ENCODE measurements at regions not wholly inside any gene's neighbourhood (a gene's known extent, or its start where the extent isn't known, plus 50 kb on each side); places are given as distances from the start of the nearest gene placed in this dataset.
"Not testable (repeated sequence)": the region's sequence is repeated elsewhere in the genome, so short reads cannot be mapped to it uniquely, and the experiment has no call there.

DNA sequence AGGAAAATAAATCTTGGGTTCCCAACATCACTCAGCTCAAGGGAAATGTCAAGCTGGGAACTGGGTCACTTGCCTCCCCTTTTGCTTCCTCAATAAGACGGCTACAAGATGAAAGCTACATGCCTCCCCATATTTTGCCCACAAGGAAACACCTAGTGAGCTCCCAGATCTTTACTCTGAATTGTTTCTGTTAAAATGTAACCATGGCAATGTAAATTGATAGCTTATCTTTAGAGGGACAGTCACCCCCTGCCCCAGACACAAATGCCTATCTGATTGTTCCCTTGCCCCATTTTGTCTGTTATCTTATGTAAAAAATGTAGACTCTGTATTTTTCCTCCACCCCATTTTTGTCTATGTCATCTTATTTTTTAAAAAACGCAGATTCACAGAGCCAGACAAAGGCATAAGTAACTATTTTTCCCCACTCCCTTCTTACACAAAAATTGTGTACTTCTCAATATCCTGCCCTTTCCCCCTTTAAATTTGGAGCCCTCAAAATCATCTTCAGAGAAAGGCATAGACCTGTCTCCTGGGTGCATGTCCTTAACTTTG lies 288.7 kb upstream of the ERCC4 start:
- no peak for DNase-seq (ENCODE audit: low spot score)

DNA sequence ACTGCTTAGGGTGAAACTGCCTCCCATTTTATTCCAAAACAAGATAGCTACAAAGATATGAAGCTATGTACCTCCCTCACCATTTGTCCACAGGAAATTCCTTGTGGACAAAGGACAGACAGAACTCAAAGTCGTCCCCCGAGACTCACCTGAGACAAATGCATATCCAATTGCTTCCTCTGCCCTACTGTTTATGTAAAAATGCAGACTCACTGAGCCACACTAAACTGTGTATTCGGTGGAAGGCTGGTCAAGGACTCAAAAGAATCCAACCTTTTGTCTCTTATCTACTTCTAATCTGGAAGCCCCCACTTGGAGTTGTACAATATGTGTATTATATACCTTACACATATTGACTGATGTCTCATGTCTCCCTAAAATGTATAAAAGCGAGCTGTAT lies 288.0 kb upstream of the ERCC4 start:
- no peak for DNase-seq (ENCODE audit: low spot score)

DNA sequence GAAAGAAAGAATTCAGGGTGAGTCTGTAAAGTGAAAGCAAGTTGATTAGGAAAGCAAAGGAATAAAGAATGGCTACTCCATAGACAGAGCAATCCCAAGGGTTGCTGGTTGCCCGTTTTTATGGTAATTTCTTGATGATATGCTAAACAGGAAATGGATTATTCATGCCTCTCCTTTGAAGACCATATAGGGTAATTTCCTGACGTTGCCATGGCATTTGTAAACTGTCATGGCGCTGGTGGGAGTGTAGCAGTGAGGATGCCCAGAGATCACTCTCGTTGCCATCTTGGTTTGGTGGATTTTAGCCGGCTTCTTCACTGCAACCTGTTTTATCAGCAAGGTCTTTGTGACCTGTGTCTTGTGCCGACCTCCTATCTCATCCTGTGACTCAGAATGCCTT lies 287.4 kb upstream of the ERCC4 start:
- not testable (repeated sequence) for DNase-seq (ENCODE audit: low spot score)

DNA sequence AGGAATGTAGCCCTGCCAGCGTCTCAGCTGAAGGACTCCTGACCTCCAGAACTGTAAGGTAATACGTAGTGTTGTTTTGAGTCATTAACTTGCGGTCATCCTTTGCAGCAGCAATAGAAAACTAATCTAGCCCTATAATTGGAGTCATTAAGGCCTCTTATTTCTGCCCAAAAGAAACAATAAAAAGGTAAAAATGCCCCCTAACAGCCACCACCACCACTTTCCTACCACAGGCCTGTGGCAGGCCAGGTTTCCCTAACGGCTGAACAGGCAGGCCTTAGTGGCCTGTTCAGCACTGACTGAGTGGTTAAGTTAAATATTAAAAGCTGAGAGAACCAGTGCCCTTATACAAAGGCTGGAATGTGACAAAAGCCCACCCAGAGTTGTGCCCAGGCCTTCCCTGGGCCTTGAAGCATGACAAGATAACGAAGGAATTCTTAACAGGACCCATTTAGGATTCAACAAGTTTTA lies 286.5 kb upstream of the ERCC4 start:
- no peak for DNase-seq (ENCODE audit: low spot score)

DNA sequence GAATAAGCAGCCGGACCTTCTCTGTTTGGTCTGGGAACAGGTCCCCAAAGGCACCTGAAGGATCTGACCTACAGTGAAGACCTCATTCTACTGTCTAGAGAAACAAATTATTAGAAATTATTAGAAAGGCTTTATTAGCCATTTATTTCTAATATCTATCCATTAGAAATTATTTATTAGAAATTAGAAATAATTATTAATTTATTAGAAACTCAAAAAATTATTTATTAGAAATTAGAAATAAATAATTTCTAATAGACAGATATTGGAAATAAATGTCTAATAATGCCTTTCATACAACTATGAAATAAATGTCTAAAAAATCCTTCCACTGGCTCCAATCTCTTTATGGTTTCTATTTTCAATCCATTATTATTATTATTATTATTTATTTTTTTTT lies 285.7 kb upstream of the ERCC4 start:
- no peak for DNase-seq (ENCODE audit: low spot score)

DNA sequence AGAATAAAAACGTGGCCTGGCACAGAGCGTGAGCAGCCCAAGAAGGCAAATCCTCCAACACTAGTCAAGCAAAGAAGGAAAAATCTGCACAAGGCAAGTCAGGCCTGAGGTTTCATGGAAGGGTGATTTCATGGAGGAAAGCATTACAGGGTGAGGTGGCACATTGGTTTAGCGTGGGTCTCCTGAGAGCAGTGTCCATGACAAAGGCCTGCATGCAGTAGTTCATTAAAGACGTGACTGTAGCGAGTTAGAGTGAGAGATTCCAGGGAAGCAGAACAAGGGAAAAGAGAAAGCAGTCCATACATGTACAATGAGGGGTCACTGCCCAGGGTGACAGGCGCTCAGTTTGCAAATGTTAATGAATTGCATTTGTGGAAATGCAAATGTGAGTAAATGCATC lies 285.0 kb upstream of the ERCC4 start:
- DNase-seq (ENCODE audit: low spot score), result no peak

DNA sequence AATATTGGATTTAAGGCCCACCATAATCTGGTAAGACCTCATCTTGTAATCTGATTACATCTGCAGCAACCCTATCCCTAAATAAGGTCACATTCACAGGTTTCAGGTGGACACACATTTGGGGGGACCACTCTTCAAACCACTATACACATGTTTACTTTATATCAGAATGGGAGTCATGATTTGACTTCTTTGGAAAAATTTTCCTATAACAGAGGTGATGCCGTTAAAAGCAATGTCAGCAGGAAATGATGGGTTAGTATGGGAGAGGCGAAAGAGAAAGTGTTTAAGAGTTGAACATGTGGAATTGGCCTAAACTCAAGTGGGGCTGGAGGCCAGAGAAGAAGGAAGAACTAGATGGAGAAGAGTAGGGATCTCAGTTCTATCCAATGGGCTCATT lies 281.7 kb upstream of the ERCC4 start:
- no peak for DNase-seq (ENCODE audit: low spot score)

DNA sequence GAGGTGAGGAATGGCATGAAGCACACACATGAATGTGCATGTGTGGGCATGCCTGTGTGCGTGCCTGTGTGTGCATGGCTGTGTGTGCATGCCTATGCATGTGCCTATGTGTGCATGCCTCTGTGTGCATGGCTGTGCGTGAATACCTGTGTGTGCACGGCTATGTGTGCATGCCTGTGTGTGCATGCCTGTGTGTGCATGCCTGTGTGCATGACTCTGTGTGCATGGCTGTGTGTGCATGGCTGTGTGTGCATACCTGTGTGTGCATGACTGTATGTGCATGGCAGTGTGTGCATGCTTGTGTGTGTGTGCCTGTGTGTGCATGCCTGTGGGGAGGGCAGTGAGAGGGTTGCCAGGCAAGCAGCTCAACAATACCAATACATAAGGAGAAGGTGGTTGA lies 276.5 kb upstream of the ERCC4 start:
- DNase-seq (ENCODE audit: low spot score), result no peak

DNA sequence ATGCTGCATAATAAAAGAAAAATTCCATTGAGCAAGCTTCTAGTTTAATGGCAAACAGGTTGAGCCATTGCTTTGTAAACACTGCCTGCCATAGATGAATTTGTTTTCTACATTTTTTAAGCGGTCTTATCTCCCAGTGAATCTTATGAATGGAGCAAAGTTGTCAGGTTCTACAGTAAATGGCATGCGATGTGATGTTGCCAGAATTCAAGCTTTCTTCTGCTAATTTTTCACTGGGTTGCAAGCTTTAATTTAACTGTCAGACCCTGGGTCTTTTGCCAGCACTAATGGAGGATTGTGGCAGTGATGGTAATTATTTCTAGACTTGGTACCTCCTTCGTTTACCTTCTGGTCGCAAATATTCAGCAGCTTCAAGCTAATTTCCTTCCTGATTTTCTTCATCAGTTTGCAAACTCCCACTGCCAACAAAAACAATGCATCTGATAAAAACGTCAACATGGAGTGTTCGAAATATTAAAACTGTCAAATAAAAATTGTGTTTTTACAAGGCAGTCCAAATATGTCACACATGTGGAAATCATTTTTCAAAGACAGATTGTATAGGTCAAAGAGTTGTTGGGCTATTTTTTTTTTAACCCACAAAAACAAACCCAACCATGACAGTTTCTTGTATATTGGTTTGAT lies 274.2 kb upstream of the ERCC4 start:
- no peak for DNase-seq (ENCODE audit: low spot score)

DNA sequence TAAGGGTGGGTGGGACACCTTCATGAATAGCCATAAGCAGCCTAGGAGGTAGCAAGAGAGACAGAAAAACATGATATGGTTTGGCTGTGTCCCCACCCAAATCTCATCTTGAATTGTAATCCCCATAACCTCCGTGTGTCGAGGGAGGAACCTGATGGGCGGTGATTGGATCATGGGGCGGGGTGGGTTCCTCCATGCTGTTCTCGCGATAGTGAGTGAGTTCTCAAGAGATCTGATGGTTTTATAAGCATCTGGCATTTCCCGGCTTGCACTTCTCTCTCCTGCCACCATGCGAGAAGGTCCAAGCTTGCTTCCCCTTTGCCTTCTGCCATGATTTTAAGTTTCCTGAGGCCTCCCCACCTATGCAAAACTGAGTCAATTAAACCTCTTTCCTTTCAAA lies 259.1 kb upstream of the ERCC4 start:
- no peak for DNase-seq (ENCODE audit: low spot score)

DNA sequence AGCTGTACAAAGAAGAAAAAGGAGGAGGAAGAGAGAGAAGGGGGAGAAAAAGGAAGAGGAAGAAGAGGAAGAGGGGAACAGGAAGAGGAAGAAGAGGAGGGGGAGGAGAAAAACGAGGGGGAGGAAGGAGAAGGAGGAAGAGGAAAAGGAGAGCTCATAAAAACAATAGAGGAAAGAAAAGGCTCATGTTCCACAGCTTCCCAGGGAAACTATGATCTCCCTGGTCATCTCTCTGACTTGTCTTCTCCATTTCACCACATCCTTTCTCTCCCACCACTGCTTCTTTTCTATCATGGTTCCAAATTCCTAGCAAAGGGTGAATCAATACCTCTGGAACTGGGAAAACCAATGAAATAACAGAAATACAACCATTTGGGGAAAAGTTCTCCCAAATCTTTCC lies 254.1 kb upstream of the ERCC4 start:
- DNase-seq (ENCODE audit: low spot score), result no peak

DNA sequence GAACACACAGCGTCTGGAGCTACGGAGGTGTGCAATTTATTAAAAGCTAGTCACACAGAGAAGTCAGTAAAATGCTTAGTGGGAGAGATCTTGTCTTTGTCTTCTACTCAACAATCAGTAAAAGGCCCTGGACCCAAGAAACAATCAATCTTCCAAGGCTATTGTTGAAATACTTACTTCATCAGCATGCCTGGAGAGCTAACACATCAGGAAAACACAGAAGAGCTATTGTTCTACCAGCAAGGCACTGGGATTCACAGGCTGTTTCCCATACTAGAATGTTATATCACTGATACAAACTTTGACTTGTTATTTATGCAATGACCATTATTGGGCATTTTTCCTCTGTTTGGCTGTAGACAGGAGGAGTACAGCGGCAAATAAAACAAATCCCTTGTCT lies 247.8 kb upstream of the ERCC4 start:
- DNase-seq (ENCODE audit: low spot score), result no peak

DNA sequence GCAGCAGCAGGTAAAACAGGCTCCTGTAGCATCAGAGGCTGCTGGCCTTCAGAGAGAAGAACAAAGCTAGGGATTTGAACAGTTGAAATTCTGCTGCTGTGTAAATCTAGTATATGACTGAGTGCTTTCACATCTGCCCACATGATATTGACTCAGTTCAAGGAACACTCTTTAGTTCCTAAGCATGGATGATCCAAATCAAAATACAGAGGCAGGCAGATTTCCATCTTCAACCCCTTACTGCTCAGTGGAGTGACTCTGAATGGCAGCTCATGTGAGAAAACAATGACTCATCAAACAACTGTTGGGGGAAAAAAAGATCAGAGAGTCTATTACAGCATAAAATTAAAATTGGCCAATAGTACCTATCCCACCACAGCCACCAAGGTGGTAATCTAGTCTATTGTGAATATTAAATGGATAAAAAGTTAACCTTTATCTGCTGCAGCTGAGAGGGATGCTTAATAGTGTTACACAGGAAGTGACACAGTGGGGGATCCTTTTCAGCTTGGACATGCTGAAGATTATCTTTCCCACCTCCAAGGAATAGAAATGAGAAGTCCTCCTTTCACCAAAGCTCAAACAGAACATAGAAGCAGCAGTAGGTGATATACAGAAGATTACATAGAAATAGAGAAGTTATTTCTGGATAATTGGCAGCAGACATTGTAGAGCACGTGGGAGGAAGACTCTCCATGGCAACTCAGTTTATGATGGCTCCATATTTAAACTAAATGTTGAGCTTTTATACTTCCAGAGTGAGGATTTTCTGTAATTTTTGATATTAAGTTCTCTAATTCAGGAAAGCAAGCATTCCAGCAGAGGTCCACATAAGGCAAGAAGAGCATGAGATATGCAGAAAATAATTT lies 239.7 kb upstream of the ERCC4 start:
- DNase-seq (ENCODE audit: low spot score), result no peak

DNA sequence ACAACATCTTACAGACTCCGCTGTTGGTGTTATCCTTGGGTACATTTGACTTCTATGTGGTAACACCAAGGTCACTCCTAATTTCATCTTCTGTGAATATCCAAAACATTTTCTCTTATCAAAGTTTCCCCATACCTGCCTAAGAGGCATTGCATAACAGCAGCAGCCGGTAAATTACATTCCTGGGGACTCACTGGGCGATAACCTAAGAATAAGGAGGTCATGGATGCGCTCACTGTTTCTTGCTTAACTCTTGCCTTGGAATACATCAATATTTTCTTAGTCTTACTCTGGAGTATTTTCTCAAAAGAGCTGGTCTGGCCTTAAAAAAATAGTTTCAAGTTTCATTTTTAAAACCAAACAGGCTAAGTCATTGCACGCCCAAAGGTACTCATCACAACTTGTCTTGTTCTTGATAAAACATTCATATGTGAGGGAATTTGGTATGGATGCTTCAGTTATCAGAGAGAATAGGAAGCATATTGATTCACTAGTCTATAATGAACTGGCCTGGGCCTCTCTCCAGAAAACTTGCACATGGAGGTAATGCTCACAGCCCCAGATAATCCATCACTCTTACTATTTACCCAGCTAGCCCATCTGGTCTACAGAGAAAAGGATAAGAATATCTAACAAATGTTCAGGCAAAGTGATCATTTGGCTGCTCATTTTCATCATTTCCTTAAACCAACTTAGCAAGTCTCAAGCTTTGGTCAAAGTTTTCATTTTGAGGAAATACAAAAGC lies 235.0 kb upstream of the ERCC4 start:
- DNase-seq (ENCODE audit: low spot score), result no peak

DNA sequence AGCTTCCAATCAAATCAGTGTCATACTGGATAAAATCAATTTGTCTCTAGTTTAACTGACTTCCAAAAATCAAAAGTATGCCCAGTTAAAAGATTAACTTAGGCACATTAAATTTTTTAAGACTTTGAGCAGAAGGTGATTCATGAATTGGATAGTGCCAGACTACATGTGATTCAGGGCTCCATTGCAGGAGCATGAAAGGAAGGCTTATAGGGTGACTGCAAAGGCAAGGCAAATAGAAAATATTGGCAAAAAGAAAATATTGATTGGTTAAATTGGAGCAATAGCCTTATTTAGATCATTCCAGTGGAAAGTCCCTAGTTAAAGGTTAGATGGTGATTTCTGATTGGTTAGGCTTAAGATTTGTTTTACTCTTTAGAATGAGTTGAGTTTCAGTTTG lies 223.9 kb upstream of the ERCC4 start:
- DNase-seq (ENCODE audit: low spot score), result no peak

DNA sequence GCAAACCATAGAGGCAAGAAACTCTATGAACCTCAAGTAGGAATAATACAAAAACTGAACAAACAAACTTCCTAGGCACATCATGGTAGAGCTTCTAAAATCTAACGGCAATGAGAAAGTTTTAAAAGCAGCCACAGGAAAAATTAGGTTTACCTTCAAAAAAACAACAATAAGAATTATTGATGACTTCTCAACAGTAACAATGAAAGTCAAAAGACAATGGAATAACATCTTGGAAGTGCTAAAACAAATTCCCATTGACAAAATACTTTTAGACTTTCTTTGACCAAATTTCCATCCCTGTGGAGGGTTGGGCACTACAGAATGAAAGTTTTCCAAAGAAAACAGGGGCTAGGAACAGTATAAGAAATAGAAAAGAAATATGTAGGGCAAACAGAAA lies 222.9 kb upstream of the ERCC4 start:
- no peak for DNase-seq (ENCODE audit: low spot score)

DNA sequence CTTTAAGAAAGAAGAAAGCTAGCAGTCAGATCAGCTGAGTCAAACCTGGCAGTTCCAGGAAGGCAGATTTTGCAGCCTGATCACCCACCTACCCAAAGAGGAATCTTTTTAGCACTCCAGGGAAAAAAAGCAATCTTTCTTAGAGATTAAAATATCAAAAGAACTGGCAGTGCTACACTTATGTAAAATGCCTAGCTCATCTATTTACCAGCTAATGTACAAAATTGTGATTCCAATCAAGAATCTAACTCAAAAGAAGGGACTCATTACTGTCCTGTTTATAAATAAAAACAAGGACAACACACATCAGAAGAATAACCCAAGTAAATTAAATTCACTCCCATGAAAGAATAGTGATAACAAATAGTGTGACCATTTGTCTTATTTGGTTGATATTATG lies 222.4 kb upstream of the ERCC4 start:
- no peak for DNase-seq (ENCODE audit: low spot score)

DNA sequence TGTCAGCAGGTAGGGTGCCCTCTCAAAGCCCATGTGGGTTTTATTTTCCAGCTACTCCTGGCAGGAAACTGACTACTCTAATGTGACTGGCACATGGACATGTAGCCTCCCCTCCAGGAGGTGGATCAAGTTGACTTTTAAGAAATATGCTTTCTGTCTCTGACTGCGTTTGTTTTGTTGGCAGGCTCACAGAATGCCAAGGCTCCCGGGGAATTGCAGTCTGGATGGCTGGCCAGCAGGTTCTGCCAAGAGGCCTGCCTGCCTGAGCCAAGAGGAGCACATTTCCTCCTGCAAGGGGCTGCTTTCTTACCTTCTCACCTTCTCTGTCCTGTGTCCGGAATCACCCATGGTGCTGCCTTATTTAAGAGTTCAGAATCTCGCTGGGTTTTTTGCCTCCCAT lies 217.3 kb upstream of the ERCC4 start:
- DNase-seq (ENCODE audit: low spot score), result no peak

DNA sequence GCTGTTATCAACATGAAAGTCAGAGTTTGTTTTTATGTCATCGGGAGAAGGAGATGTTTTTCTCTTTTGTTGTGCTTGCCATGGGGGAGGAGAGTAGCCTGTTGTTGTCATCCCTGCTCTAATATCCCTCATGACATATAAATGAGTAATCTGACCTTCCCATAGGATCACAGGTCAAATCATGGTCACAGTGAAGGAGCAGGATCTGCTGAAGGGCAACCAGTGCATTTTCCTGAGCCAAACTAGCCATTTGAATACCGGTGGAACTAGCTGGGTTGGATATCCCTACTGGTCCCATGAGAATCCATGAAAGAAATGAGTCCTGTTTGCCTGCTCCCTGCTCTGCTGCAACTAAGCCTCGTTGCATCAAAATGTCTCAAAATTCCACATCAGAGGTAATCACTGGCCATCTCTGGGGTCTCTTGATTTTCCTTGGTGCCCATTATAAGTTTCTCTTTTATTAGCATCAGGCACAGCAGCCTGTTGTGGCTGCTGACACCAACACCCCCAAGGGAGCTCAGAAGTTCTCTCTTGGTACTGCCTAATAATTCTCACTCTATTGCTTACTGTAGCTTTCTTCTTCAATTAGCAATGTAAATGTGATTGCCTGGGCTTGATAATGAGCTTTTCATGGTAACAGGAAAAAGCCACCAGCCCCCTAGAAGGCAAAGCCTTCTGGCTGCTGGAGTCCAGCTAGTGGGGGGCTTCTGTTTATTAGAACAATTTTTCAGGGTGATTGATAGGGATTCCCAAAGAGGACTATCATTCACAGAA lies 211.4 kb upstream of the ERCC4 start:
- DNase-seq (ENCODE audit: low spot score), result no peak

DNA sequence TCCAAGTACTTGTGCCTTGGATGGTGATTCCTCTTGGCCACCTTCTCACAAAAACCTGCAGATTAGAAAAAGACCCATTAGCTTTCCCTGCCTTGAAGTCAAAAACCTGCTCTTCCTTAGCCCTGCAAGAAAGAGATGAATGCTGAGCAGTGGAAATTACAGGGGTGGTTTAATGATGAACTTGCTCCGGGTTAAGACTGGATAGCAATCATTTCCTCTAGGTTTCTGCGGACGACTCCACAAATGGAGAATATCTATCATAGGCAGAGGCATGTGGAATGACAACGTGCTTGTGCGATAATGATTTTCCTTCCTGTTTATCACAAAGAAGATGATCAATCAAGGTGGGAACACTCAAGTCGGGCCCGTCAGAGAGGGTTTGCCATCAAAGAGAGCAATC lies 201.2 kb upstream of the ERCC4 start:
- DNase-seq (ENCODE audit: low spot score), result no peak

DNA sequence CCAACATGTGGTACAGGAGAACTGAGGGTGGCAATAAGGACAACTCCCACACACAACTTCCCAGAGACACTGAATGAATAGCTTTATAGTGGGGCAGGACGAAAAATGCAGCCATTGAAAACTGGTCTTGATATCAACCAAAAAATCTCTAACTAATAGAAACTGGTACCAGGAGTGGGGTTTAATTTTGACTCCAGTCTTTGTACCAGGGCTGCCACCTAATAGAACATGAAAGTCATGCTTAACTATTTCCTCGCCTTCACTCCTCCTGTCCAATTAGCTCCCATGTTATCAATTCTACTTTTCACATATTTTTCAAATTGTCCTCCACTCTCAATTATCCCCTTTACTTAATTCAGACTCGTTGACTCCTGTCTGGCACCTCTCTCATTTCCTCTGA lies 192.0 kb upstream of the ERCC4 start:
- DNase-seq (ENCODE audit: low spot score), result no peak

DNA sequence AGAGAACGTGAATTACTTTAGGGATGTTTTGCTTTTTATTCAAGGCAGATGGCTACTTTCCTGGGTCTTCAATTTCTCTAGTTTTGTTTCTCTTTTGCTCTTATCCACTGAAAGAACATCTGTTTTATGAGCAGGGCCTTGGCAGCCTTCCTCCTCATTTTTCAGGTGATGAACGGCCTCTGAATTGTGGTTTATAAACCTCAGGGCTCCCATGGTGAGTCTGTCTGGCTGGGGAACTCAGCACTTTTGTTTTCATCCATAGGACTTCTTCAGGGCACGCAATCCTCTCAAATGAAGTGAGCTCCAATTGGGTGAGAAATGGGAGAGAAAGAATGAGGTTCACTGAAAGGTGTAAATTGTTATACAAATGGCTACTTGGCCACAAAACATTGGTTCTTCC lies 186.4 kb upstream of the ERCC4 start:
- no peak for DNase-seq (ENCODE audit: low spot score)

All from AG20443 (cell line).